ENCODE measurements at regions not wholly inside any gene's neighbourhood (a gene's known extent, or its start where the extent isn't known, plus 50 kb on each side); places are given as distances from the start of the nearest gene placed in this dataset.

- no peaks in the 10 kb centered on the region for H3K9me3 ChIP-seq (replicated peaks; ENCODE audit: control insufficient read depth, insufficient read depth, low read depth, low read length)
- H3K4me1 ChIP-seq (replicated peaks in 1 of 2; ENCODE audit: control insufficient read depth in 2 of 2, insufficient read depth in 2 of 2, low read length in 2 of 2): no peaks in the 10 kb centered on the region
- H3K27ac ChIP-seq (ENCODE audit: extremely low read depth, low read depth, low read length): no peak overlapping the region
- H3K9ac ChIP-seq (ENCODE audit: insufficient read depth in 1 of 2, low read depth in 2 of 2, low read length in 2 of 2): no peak overlapping the region
- BruUV-seq (replicated peaks): no TSS peak
- WGBS (ENCODE audit: insufficient coverage, low coverage, missing lambda C conversion rate): 4% methylated on average over 3 of the region's 3 CpGs
- intact Hi-C loops (cut with micrococcal nuclease): no loop called here
- no peak for ATAC-seq
- H3K36me3 ChIP-seq (ENCODE audit: control insufficient read depth, insufficient read depth, low read length): no peaks in the 10 kb centered on the region
- FAIRE-seq: no peak
- H2AFZ ChIP-seq (ENCODE audit: low read depth, low read length): no peak overlapping the region
- H4K20me1 ChIP-seq (replicated peaks; ENCODE audit: control insufficient read depth, insufficient read depth, low read length): no peaks in the 10 kb centered on the region
- H3K4me3 ChIP-seq: no peak overlapping the region
- in situ Hi-C loops (cut with MboI): no loop called here
- CTCF ChIA-PET (ENCODE audit: low intra/inter-chr PET ratio): no interaction called here
- DNase-seq (ENCODE audit: extremely low read depth in 1 of 4, low spot score in 3 of 4): no peak
- POLR2A ChIA-PET: no interaction called here
- H3K4me2 ChIP-seq (ENCODE audit: insufficient read depth, low read length): no peak overlapping the region
- no peaks in the 10 kb centered on the region for H3K79me2 ChIP-seq (ENCODE audit: control insufficient read depth, insufficient read depth, low read length)
- H3K9me1 ChIP-seq (ENCODE audit: control insufficient read depth, insufficient read depth, low read length): no peaks in the 10 kb centered on the region
- TF ChIP-seq RHOXF2B (CRISPR knock-in tag; conservative IDR thresholded peaks at IDR 0.05): no peak
- no peaks in the 10 kb centered on the region for H3K27me3 ChIP-seq (ENCODE audit: control insufficient read depth in 2 of 2, insufficient read depth in 2 of 2, low read length in 2 of 2)
Measured at GRCh38 chr18:11407940-11408339, 201.5 kb upstream of the SLC35G4 start.

- FAIRE-seq: no peak
- TF ChIP-seq ZFP30 (CRISPR knock-in tag; IDR thresholded peaks at IDR 0.05; ENCODE audit: borderline replicate concordance) (no peak), CBFA2T2 (conservative IDR thresholded peaks at IDR 0.05) (0 out of 2 replicates have a peak, but pooled peaks have one; percentile 7), TFE3 (CRISPR knock-in tag; IDR thresholded peaks at IDR 0.05) (peak; percentile 85), KLF10 (CRISPR knock-in tag; IDR thresholded peaks at IDR 0.05) (no peak), SNRNP70 (optimal IDR thresholded peaks at IDR 0.05; ENCODE audit: low read depth, low read length) (no peak), ZBTB33 (CRISPR knock-in tag; IDR thresholded peaks at IDR 0.05) (no peak), TCFL5 (CRISPR knock-in tag; conservative IDR thresholded peaks at IDR 0.05) (no peak), PHF8 (IDR thresholded peaks at IDR 0.05; ENCODE audit: borderline replicate concordance, low read length) (no peak), NR2C2 (CRISPR knock-in tag; IDR thresholded peaks at IDR 0.05) (no peak), NR2C2 (tag; IDR thresholded peaks at IDR 0.05) (no peak), BCL6 (CRISPR knock-in tag; IDR thresholded peaks at IDR 0.05) (no peak), MEF2D (tag; conservative IDR thresholded peaks at IDR 0.05; ENCODE audit: low read depth) (no peak), USF2 (CRISPR knock-in tag; IDR thresholded peaks at IDR 0.05) (0 out of 2 replicates have a peak, but pooled peaks have one; percentile 18)
Measured at GRCh38 chr18:11405804-11406203, 203.6 kb upstream of the SLC35G4 start.

More at GRCh38 chr18:11405804-11406203, 203.6 kb upstream of the SLC35G4 start:
- intact Hi-C loops (cut with micrococcal nuclease): no loop called here
- ATAC-seq: no peak
- Histone ChIP-seq H3K9ac (ENCODE audit: insufficient read depth in 1 of 2, low read depth in 2 of 2, low read length in 2 of 2) (no peak overlapping the region), H2AFZ (ENCODE audit: low read depth, low read length) (no peak overlapping the region), H3K4me1 (replicated peaks in 1 of 2; ENCODE audit: control insufficient read depth in 2 of 2, insufficient read depth in 2 of 2, low read length in 2 of 2) (no peaks in the 10 kb centered on the region), H3K27ac (ENCODE audit: extremely low read depth, low read depth, low read length) (no peak overlapping the region), H4K20me1 (replicated peaks; ENCODE audit: control insufficient read depth, insufficient read depth, low read length) (no peaks in the 10 kb centered on the region), H3K27me3 (ENCODE audit: control insufficient read depth in 2 of 2, insufficient read depth in 2 of 2, low read length in 2 of 2) (no peaks in the 10 kb centered on the region), H3K79me2 (ENCODE audit: control insufficient read depth, insufficient read depth, low read length) (no peaks in the 10 kb centered on the region), H3K9me1 (ENCODE audit: control insufficient read depth, insufficient read depth, low read length) (no peaks in the 10 kb centered on the region), H3K36me3 (ENCODE audit: control insufficient read depth, insufficient read depth, low read length) (no peaks in the 10 kb centered on the region), H3K4me2 (ENCODE audit: insufficient read depth, low read length) (no peak overlapping the region), H3K9me3 (replicated peaks; ENCODE audit: control insufficient read depth, insufficient read depth, low read depth, low read length) (no peaks in the 10 kb centered on the region), H3K4me3 (no peak overlapping the region)
- CTCF ChIA-PET (ENCODE audit: low intra/inter-chr PET ratio): no interaction called here
- POLR2A ChIA-PET: no interaction called here
- 5% methylated on average over 5 of the region's 5 CpGs for WGBS (ENCODE audit: insufficient coverage, low coverage, missing lambda C conversion rate)
- BruUV-seq (replicated peaks): no TSS peak
- DNase-seq (ENCODE audit: extremely low read depth in 1 of 4, low spot score in 3 of 4): no peak
- in situ Hi-C loops (cut with MboI): no loop called here

Data from K562 (cell line).